ENCODE measurements at regions not wholly inside any gene's neighbourhood (a gene's known extent, or its start where the extent isn't known, plus 50 kb on each side); places are given as distances from the start of the nearest gene placed in this dataset.

GRCh38 chr14:84409435-84409834 lies 1120.5 kb upstream of the FLRT2 start:
- Histone ChIP-seq H3K9ac (ENCODE audit: low read length) (no peak overlapping the region), H3K27me3 (ENCODE audit: insufficient read depth, low read length) (no peaks in the 10 kb centered on the region), H3K4me3 (ENCODE audit: low read depth, low read length, poor library complexity, severe bottlenecking) (no peak overlapping the region), H3K27ac (ENCODE audit: low read depth, low read length, poor library complexity, severe bottlenecking) (no peak overlapping the region), H3K9me2 (ENCODE audit: low read depth, low read length) (no peaks in the 10 kb centered on the region), H3K4me2 (ENCODE audit: low read length) (no peak overlapping the region), H2AFZ (ENCODE audit: low read length) (no peak overlapping the region), H3K79me2 (ENCODE audit: insufficient read depth, low read length) (no peaks in the 10 kb centered on the region), H3K4me1 (ENCODE audit: insufficient read depth, low read length, severe bottlenecking) (no peaks in the 10 kb centered on the region), H3K36me3 (ENCODE audit: insufficient read depth, low read length) (no peaks in the 10 kb centered on the region), H3F3A (ENCODE audit: insufficient read depth, low read length) (no peaks in the 10 kb centered on the region), H3K9me3 (ENCODE audit: low read length) (no peaks in the 10 kb centered on the region), H4K20me1 (ENCODE audit: insufficient read depth, low read length) (no peaks in the 10 kb centered on the region)
- no peak for TF ChIP-seq EZH2 (IDR thresholded peaks at IDR 0.05; ENCODE audit: borderline replicate concordance, low read length)
- TF ChIP-seq CTCF (IDR thresholded peaks at IDR 0.05; ENCODE audit: low read length): no peak

GRCh38 chr14:84410344-84410743 lies 1119.6 kb upstream of the FLRT2 start:
- no peak overlapping the region for H3K27ac ChIP-seq (ENCODE audit: low read depth, low read length, poor library complexity, severe bottlenecking)
- H4K20me1 ChIP-seq (ENCODE audit: insufficient read depth, low read length): no peaks in the 10 kb centered on the region
- H3K4me1 ChIP-seq (ENCODE audit: insufficient read depth, low read length, severe bottlenecking): no peaks in the 10 kb centered on the region
- no peak overlapping the region for H3K4me2 ChIP-seq (ENCODE audit: low read length)
- no peaks in the 10 kb centered on the region for H3K9me2 ChIP-seq (ENCODE audit: low read depth, low read length)
- H3K27me3 ChIP-seq (ENCODE audit: insufficient read depth, low read length): no peaks in the 10 kb centered on the region
- H3K36me3 ChIP-seq (ENCODE audit: insufficient read depth, low read length): no peaks in the 10 kb centered on the region
- no peaks in the 10 kb centered on the region for H3K79me2 ChIP-seq (ENCODE audit: insufficient read depth, low read length)
- H2AFZ ChIP-seq (ENCODE audit: low read length): no peak overlapping the region
- H3K9me3 ChIP-seq (ENCODE audit: low read length): no peaks in the 10 kb centered on the region
- no peak overlapping the region for H3K9ac ChIP-seq (ENCODE audit: low read length)
- no peak for TF ChIP-seq CTCF (IDR thresholded peaks at IDR 0.05; ENCODE audit: low read length)
- no peak for TF ChIP-seq EZH2 (IDR thresholded peaks at IDR 0.05; ENCODE audit: borderline replicate concordance, low read length)
- H3K4me3 ChIP-seq (ENCODE audit: low read depth, low read length, poor library complexity, severe bottlenecking): no peak overlapping the region
- no peaks in the 10 kb centered on the region for H3F3A ChIP-seq (ENCODE audit: insufficient read depth, low read length)

DNA sequence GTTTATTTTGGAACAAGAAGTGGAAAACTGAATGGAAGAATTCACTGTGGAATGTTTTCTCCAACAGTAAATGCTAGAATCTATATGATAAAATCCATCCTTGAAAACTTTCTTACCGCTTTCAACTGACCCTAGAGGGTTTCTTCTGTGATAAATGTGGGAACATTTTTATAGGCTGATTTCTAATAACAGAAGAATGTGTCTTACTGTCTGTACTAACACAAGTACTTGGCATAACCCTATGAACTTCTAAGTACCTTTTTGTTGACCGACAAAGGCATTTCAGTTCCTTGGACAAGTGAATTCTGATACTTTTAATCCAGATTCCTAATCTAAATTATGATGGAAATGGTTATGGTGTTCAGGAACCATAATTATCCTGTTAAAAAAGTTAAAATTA lies 1109.7 kb upstream of the FLRT2 start:
- Histone ChIP-seq H3F3A (ENCODE audit: insufficient read depth, low read length) (no peaks in the 10 kb centered on the region), H3K36me3 (ENCODE audit: insufficient read depth, low read length) (no peaks in the 10 kb centered on the region), H3K4me2 (ENCODE audit: low read length) (no peak overlapping the region), H3K9me2 (ENCODE audit: low read depth, low read length) (no peaks in the 10 kb centered on the region), H3K9me3 (ENCODE audit: low read length) (no peaks in the 10 kb centered on the region), H2AFZ (ENCODE audit: low read length) (no peak overlapping the region), H3K9ac (ENCODE audit: low read length) (no peak overlapping the region), H4K20me1 (ENCODE audit: insufficient read depth, low read length) (no peaks in the 10 kb centered on the region), H3K79me2 (ENCODE audit: insufficient read depth, low read length) (no peaks in the 10 kb centered on the region), H3K4me1 (ENCODE audit: insufficient read depth, low read length, severe bottlenecking) (no peaks in the 10 kb centered on the region), H3K4me3 (ENCODE audit: low read depth, low read length, poor library complexity, severe bottlenecking) (no peak overlapping the region), H3K27ac (ENCODE audit: low read depth, low read length, poor library complexity, severe bottlenecking) (no peak overlapping the region), H3K27me3 (ENCODE audit: insufficient read depth, low read length) (no peaks in the 10 kb centered on the region)
- TF ChIP-seq EZH2 (IDR thresholded peaks at IDR 0.05; ENCODE audit: borderline replicate concordance, low read length) (no peak), CTCF (IDR thresholded peaks at IDR 0.05; ENCODE audit: low read length) (no peak)
